OCI-LY7 (cell line): ENCODE measurements at regions not wholly inside any gene's neighbourhood (a gene's known extent, or its start where the extent isn't known, plus 50 kb on each side); places are given as distances from the start of the nearest gene placed in this dataset.

Experiments
- EZH2phosphoT487 ChIP-seq: fragments of 200-600 bp; sonication (generic); IDR thresholded peaks from 2 replicates; pipeline ENCODE4 v1.6.1; 2018; ENCODE audit warnings: low read depth, borderline replicate concordance, mild to moderate bottlenecking, mixed run types, antibody characterized with exemption, low read length, moderate library complexity, mixed read lengths
- TF ChIP-seq, protein P1 (sequence below): fragments of 200-600 bp; sonication (generic); conservative IDR thresholded peaks from 2 replicates; pipeline ENCODE4 v1.5.1; 2014; ENCODE audit warnings: mild to moderate bottlenecking, antibody characterized with exemption, low read length, moderate library complexity, mixed read lengths

DNA sequence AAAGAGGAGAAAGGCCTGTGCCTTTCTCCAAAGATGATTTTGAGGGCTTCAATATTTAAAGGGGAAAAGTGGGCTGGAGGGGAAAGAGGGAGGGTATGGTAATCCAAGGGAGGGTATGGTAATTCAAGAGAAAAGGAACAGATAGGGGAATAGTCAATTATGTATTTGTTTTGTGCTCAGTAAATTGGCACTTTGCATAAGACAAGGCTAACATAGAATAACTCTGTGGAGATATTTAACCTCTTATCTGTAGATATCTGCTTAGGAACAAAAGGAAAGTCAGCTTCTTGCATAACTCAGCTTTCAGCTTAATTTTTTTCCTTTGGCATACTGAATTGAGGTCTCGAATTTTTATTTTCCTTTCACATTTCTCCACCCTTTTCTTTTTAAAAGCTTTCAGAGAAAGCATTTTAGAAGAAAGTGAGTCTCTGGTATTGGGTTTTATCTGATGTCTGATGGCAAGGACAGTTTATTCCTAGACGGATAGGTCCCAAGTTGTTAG is 119.9 kb upstream of the F3 start:
- TF ChIP-seq, protein P1, sequence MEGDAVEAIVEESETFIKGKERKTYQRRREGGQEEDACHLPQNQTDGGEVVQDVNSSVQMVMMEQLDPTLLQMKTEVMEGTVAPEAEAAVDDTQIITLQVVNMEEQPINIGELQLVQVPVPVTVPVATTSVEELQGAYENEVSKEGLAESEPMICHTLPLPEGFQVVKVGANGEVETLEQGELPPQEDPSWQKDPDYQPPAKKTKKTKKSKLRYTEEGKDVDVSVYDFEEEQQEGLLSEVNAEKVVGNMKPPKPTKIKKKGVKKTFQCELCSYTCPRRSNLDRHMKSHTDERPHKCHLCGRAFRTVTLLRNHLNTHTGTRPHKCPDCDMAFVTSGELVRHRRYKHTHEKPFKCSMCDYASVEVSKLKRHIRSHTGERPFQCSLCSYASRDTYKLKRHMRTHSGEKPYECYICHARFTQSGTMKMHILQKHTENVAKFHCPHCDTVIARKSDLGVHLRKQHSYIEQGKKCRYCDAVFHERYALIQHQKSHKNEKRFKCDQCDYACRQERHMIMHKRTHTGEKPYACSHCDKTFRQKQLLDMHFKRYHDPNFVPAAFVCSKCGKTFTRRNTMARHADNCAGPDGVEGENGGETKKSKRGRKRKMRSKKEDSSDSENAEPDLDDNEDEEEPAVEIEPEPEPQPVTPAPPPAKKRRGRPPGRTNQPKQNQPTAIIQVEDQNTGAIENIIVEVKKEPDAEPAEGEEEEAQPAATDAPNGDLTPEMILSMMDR, result no peak
- no peak for TF ChIP-seq EZH2phosphoT487
